IPS-18a (cell line): ENCODE measurements at regions not wholly inside any gene's neighbourhood (a gene's known extent, or its start where the extent isn't known, plus 50 kb on each side); places are given as distances from the start of the nearest gene placed in this dataset.
A peak's percentile ranks its signal among the peaks of the same experiment; 100 is the strongest.
"Not testable (repeated sequence)": the region's sequence is repeated elsewhere in the genome, so short reads cannot be mapped to it uniquely, and the experiment has no call there.

Experiments
- H3K27ac ChIP-seq: one replicate; pipeline ENCODE4 v1.5.1; 2013; ENCODE audit warnings: low read length
- H3K27me3 ChIP-seq: one replicate; pipeline ENCODE4 v1.6.1; 2013; ENCODE audit warnings: mild to moderate bottlenecking, low read length; ENCODE audit not compliant: control insufficient read depth, insufficient read depth
- H3K36me3 ChIP-seq: one replicate; pipeline ENCODE4 v1.6.1; 2013; ENCODE audit warnings: low read depth, low read length; ENCODE audit not compliant: control insufficient read depth
- H3K4me1 ChIP-seq: one replicate; pipeline ENCODE4 v1.6.1; 2013; ENCODE audit warnings: low read depth, low read length; ENCODE audit not compliant: control insufficient read depth
- H3K4me3 ChIP-seq: one replicate; pipeline ENCODE4 v1.5.1; 2013; ENCODE audit warnings: low read length
- H3K9ac ChIP-seq: one replicate; pipeline ENCODE4 v1.6.1; 2013; ENCODE audit warnings: mild to moderate bottlenecking, low read length, moderate library complexity
- H3K9me3 ChIP-seq: one replicate; pipeline ENCODE4 v1.6.1; 2013; ENCODE audit warnings: low read depth, low read length; ENCODE audit not compliant: control insufficient read depth

DNA sequence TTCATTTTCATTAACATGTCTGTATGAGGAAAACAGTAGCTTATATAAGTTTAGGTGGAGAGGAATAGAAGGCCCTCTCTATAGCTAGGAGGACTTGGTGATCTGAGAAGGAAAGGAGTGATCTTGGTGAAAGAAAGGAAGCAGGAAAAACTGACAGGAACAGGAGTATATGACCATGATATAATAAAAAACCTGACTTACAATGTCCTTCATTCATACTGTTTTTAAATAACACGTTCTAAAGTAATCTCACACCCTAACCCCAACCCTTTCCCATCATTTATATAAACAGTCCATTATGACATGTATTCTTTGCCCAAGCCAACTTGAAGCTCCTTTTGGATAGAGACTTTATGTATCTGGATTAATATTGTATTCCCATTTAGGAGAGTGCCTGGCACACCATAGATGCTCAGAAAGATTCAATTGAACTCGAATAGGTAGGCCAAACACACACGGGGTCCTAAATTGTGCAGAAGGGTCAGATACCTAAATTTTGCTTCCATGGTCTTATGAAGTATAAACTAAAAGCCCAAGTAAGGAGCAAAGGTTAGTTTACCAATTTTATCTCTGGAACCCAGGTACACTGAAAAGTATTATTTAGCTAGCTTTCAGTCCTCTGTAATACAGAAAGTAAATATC, 75.9 kb downstream of the OR2B2 start:
- H3K4me1 ChIP-seq, result peaks cover 29% of the 10 kb centered on the region
- H3K4me3 ChIP-seq, result peak overlapping the region; percentile 93
- no peaks in the 10 kb centered on the region for H3K9me3 ChIP-seq

GRCh38 chr6:27834879-27835549, 77.2 kb downstream of the OR2B2 start:
- Histone ChIP-seq H3K4me3 (peak overlapping the region; percentile 16), H3K36me3 (no peaks in the 10 kb centered on the region), H3K27me3 (no peaks in the 10 kb centered on the region), H3K9me3 (no peaks in the 10 kb centered on the region), H3K27ac (peak overlapping the region; percentile 81), H3K4me1 (peaks cover 26% of the 10 kb centered on the region), H3K9ac (peak overlapping the region; percentile 100)

More for the DNA sequence above, 75.9 kb downstream of the OR2B2 start:
- Histone ChIP-seq H3K36me3 (no peaks in the 10 kb centered on the region), H3K27ac (peak overlapping the region; percentile 100), H3K27me3 (no peaks in the 10 kb centered on the region), H3K9ac (peak overlapping the region; percentile 100)

DNA sequence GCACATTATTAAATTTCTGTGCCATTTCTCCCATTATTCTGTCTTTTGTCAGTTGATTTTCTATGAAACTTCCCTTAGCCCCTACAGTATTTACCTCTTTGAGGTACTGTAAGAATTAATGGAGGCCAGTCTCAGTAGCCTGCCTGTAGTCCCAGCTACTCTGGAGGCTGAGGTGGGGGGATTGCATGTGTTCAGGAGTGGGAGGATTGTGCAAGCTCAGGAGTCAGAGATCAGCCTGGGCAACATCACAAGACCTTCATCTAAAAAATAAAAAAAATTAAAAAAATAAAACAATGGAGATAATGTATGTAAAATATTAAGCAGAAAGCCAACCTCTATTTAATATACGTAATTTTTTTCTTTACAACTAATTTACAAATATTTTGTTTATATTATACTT, 77.8 kb downstream of the OR2B2 start:
- Histone ChIP-seq H3K36me3 (no peaks in the 10 kb centered on the region), H3K9me3 (no peaks in the 10 kb centered on the region), H3K4me1 (peaks cover 25% of the 10 kb centered on the region), H3K27ac (no peak overlapping the region), H3K9ac (no peak overlapping the region), H3K27me3 (no peaks in the 10 kb centered on the region), H3K4me3 (no peak overlapping the region)

GRCh38 chr6:27831434-27832081, 80.6 kb downstream of the OR2B2 start:
- Histone ChIP-seq H3K4me1 (peaks cover 25% of the 10 kb centered on the region), H3K27ac (peak overlapping the region; percentile 96), H3K9ac (peak overlapping the region; percentile 98), H3K4me3 (peak overlapping the region; percentile 92)
- H3K9me3 ChIP-seq, H3K36me3 ChIP-seq, H3K27me3 ChIP-seq: not testable (repeated sequence)

DNA sequence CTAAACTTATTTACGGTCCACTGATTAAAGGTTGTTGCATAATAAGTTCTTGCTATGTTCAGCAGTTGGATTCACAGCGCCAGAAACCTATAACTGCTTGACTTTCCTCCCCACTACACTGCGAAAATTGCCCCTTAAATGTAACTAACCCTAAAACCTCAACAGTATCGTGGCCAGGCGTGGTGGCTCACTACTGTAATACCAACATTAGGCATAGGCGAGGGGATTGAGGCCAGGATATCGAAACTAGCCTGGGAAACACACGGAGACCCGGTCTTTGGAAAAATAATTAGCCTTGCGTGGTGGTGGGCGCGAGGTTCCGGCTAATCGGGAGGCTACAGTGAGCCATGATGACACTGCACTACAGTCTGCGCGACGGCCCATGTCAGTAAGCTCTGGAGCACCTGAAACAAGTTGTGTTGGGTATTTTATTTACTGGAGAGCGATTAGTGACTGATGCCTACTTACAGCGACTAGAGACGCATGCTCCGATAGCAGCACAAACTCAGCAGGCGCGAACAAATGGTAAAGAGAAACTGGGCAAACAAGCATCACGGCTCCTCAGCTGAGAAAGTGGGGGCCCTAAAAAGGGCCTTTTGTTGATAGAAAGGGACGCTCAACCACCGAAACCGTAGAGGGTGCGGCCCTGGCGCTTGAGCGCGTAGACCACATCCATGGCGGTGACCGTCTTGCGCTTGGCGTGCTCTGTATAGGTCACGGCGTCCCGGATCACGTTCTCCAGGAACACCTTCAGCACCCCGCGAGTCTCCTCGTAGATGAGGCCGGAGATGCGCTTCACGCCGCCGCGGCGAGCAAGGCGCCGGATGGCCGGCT, 81.4 kb downstream of the OR2B2 start:
- peak overlapping the region; percentile 98 for H3K9ac ChIP-seq
- H3K36me3 ChIP-seq, H3K9me3 ChIP-seq, H3K27me3 ChIP-seq: not testable (repeated sequence)
- H3K4me3 ChIP-seq, result peak overlapping the region; percentile 92
- peak overlapping the region; percentile 97 for H3K27ac ChIP-seq
- peaks cover 18% of the 10 kb centered on the region for H3K4me1 ChIP-seq

GRCh38 chr6:27830212-27830599, 82.0 kb downstream of the OR2B2 start:
- Histone ChIP-seq H3K4me1 (peaks cover 15% of the 10 kb centered on the region), H3K27me3 (no peaks in the 10 kb centered on the region), H3K9me3 (no peaks in the 10 kb centered on the region), H3K9ac (peak overlapping the region; percentile 98), H3K4me3 (peak overlapping the region; percentile 92), H3K27ac (peak overlapping the region; percentile 97), H3K36me3 (no peaks in the 10 kb centered on the region)

- Histone ChIP-seq H3K27ac (peak overlapping the region; percentile 97), H3K36me3 (no peaks in the 10 kb centered on the region), H3K4me1 (peaks cover 13% of the 10 kb centered on the region), H3K9ac (peak overlapping the region; percentile 98), H3K9me3 (no peaks in the 10 kb centered on the region), H3K4me3 (peak overlapping the region; percentile 92), H3K27me3 (no peaks in the 10 kb centered on the region)
Measured at GRCh38 chr6:27829453-27830211, 82.6 kb downstream of the OR2B2 start.

- not testable (repeated sequence) for H3K27me3 ChIP-seq, H3K27ac ChIP-seq, H3K9me3 ChIP-seq, H3K9ac ChIP-seq, H3K4me3 ChIP-seq, H3K36me3 ChIP-seq
- H3K4me1 ChIP-seq, result peaks cover 19% of the 10 kb centered on the region
Measured at GRCh38 chr6:27827477-27827876, 84.7 kb downstream of the OR2B2 start.

- H3K4me3 ChIP-seq, H3K9me3 ChIP-seq, H3K27me3 ChIP-seq, H3K27ac ChIP-seq, H3K36me3 ChIP-seq, H3K9ac ChIP-seq: not testable (repeated sequence)
- H3K4me1 ChIP-seq, result peaks cover 16% of the 10 kb centered on the region
Measured at GRCh38 chr6:27826612-27826985, 85.6 kb downstream of the OR2B2 start.

- Histone ChIP-seq H3K4me1 (peaks cover 15% of the 10 kb centered on the region), H3K9ac (peak overlapping the region; percentile 97), H3K4me3 (peak overlapping the region; percentile 99)
- H3K36me3 ChIP-seq, H3K27ac ChIP-seq, H3K27me3 ChIP-seq, H3K9me3 ChIP-seq: not testable (repeated sequence)
Measured at GRCh38 chr6:27825848-27826611, 86.2 kb downstream of the OR2B2 start.
